Ishikawa (cell line): ENCODE measurements at regions not wholly inside any gene's neighbourhood (a gene's known extent, or its start where the extent isn't known, plus 50 kb on each side); places are given as distances from the start of the nearest gene placed in this dataset.

Source experiments
- CEBPB ChIP-seq: IDR thresholded peaks from 2 replicates; pipeline ENCODE4 v1.6.1; 2012
- CREB1 ChIP-seq: IDR thresholded peaks from 2 replicates; pipeline ENCODE4 v1.6.1; 2012; ENCODE audit warnings: low read depth
- EGR1 ChIP-seq: IDR thresholded peaks from 2 replicates; pipeline ENCODE4 v1.6.1; 2012
- EP300 ChIP-seq: IDR thresholded peaks from 2 replicates; pipeline ENCODE4 v1.6.1; 2012; ENCODE audit warnings: borderline replicate concordance
- FOXM1 ChIP-seq: IDR thresholded peaks from 2 replicates; pipeline ENCODE4 v1.6.1; 2012; ENCODE audit warnings: low read depth, borderline replicate concordance
- NFIC ChIP-seq: IDR thresholded peaks from 2 replicates; pipeline ENCODE4 v1.6.1; 2012
- RAD21 ChIP-seq: IDR thresholded peaks from 2 replicates; pipeline ENCODE4 v1.6.1; 2012; ENCODE audit warnings: low read depth
- TAF1 ChIP-seq: IDR thresholded peaks from 2 replicates; pipeline ENCODE4 v1.6.1; 2012; ENCODE audit warnings: low read depth, mild to moderate bottlenecking
- TCF12 ChIP-seq: IDR thresholded peaks from 2 replicates; pipeline ENCODE4 v1.6.1; 2012; ENCODE audit warnings: low read depth
- TEAD4 ChIP-seq: IDR thresholded peaks from 2 replicates; pipeline ENCODE4 v1.6.1; 2012
- YY1 ChIP-seq: IDR thresholded peaks from 2 replicates; pipeline ENCODE4 v1.6.1; 2012; ENCODE audit warnings: low read depth
- ZBTB7A ChIP-seq: IDR thresholded peaks from 2 replicates; pipeline ENCODE4 v1.6.1; 2012; ENCODE audit warnings: low read depth
- TF ChIP-seq, protein P1 (sequence below): IDR thresholded peaks from 2 replicates; pipeline ENCODE4 v1.6.1; 2012; ENCODE audit warnings: low read depth, mild to moderate bottlenecking
- TF ChIP-seq, protein P2 (sequence below): IDR thresholded peaks from 2 replicates; pipeline ENCODE4 v1.6.1; 2012
- TF ChIP-seq, protein P3 (sequence below): IDR thresholded peaks from 2 replicates; pipeline ENCODE4 v1.6.1; 2012

DNA sequence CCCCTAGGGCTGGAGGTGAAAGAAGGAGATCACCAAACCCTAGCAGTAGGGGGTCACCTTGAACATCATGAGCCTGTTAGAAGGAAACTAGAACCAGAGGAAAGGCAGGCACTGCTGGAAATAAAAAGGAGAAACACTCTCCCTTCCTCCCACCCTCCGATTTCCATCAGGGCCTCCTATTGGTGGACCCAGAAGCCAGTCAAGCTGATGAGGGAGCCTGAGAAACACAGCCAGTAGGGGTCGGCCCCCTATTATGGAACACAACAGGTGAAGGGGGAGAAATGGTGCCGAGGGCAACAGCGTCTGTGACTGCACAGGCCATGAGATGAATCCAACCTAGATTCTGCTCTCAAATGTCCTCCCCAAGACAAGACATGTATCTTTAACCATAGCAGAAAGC is 156.1 kb upstream of the LRFN2 start:
- no peak for TF ChIP-seq RAD21
- TF ChIP-seq FOXM1 = no peak

DNA sequence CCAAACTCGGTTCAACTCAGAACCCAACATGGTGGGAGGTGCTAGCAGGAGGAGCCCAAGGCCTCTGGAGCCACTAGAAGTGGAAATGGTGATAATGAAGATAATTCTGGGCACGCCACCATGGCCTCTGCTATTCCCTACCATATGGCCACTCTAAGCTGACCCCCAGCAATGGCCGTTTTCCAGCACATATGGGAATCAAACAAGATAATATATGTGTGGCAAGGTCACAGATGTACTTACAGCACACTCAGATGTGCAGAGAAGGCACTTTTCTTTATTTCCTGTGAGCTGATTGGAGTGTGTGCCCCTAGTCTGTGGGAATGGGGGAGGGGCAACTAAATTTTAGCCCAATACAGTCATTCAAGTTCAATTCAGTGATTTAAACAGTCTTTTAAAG is 153.4 kb upstream of the LRFN2 start:
- no peak for TF ChIP-seq RAD21
- TF ChIP-seq EGR1 = no peak
- TF ChIP-seq TCF12 = no peak
- TF ChIP-seq, protein P1, sequence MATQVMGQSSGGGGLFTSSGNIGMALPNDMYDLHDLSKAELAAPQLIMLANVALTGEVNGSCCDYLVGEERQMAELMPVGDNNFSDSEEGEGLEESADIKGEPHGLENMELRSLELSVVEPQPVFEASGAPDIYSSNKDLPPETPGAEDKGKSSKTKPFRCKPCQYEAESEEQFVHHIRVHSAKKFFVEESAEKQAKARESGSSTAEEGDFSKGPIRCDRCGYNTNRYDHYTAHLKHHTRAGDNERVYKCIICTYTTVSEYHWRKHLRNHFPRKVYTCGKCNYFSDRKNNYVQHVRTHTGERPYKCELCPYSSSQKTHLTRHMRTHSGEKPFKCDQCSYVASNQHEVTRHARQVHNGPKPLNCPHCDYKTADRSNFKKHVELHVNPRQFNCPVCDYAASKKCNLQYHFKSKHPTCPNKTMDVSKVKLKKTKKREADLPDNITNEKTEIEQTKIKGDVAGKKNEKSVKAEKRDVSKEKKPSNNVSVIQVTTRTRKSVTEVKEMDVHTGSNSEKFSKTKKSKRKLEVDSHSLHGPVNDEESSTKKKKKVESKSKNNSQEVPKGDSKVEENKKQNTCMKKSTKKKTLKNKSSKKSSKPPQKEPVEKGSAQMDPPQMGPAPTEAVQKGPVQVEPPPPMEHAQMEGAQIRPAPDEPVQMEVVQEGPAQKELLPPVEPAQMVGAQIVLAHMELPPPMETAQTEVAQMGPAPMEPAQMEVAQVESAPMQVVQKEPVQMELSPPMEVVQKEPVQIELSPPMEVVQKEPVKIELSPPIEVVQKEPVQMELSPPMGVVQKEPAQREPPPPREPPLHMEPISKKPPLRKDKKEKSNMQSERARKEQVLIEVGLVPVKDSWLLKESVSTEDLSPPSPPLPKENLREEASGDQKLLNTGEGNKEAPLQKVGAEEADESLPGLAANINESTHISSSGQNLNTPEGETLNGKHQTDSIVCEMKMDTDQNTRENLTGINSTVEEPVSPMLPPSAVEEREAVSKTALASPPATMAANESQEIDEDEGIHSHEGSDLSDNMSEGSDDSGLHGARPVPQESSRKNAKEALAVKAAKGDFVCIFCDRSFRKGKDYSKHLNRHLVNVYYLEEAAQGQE = no peak
- TF ChIP-seq YY1 = no peak
- no peak for TF ChIP-seq TAF1
- TF ChIP-seq CEBPB = no peak
- no peak for TF ChIP-seq ZBTB7A
- TF ChIP-seq NFIC = no peak
- no peak for TF ChIP-seq FOXM1
- no peak for TF ChIP-seq CREB1
- no peak for TF ChIP-seq EP300
- TF ChIP-seq, protein P2, sequence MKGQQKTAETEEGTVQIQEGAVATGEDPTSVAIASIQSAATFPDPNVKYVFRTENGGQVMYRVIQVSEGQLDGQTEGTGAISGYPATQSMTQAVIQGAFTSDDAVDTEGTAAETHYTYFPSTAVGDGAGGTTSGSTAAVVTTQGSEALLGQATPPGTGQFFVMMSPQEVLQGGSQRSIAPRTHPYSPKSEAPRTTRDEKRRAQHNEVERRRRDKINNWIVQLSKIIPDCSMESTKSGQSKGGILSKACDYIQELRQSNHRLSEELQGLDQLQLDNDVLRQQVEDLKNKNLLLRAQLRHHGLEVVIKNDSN = no peak
- no peak for TF ChIP-seq TEAD4
- TF ChIP-seq, protein P3, sequence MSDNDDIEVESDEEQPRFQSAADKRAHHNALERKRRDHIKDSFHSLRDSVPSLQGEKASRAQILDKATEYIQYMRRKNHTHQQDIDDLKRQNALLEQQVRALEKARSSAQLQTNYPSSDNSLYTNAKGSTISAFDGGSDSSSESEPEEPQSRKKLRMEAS = no peak

DNA sequence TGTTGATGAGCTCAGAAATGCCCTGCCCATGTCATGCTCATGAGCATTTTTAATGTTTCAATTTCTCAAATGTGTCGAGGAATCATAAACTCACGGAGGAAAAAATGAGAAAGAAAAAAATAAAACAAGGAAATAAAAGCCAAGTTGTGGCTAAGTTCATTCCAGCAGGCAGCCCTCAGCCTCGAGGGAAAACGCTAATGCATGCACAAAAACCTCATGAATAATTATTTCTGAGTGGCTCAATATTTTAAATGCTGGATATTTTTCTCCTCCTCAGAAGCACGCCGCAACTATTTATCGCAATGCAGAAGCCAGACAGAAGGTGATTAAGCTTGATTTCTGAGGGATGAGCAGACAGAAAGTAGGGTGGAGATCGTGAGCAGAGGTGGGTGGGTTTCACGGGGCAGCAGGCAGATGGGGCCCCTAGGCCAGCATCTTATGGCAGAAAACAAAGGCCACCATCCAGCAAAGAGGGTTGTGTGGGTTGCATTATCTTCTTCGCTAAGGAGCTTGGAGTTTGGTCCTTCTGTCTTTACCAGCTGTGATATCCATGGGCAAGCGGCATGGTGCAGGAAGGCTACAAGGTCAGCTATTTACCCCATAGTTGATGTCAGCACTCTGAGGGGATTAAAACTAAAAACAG is 151.5 kb upstream of the LRFN2 start:
- TF ChIP-seq FOXM1 (no peak), TCF12 (no peak), EGR1 (no peak), CEBPB (no peak), YY1 (no peak), EP300 (no peak), RAD21 (no peak), CREB1 (no peak), TEAD4 (no peak), ZBTB7A (no peak), NFIC (no peak), TAF1 (no peak)
- TF ChIP-seq, protein P3 = no peak
- TF ChIP-seq, protein P2 = no peak
- TF ChIP-seq, protein P1 = no peak

DNA sequence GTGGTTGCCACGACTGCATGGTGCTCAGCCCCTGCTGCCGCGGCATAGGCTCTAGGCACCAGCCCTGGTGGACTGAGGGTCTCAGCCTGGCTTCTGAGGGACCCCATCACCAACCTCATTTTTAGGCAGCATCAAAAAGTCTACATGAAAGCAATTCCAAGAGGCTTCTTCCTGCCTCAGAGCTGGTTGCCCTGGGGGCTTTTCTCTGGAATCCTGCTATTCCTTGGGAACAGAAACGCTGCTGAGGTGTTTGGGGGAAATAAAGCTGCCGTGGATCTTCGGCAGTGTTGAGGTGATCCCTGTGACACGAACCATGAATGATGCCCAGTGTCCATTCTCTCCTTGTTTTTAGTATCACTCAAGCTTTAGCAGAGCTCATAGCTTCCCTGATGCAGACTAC is 148.4 kb upstream of the LRFN2 start:
- TF ChIP-seq RAD21 = no peak
- no peak for TF ChIP-seq CEBPB
- no peak for TF ChIP-seq EP300
- TF ChIP-seq, protein P1 = no peak
- TF ChIP-seq ZBTB7A = no peak
- TF ChIP-seq YY1 = no peak
- TF ChIP-seq NFIC = no peak
- no peak for TF ChIP-seq EGR1
- no peak for TF ChIP-seq FOXM1
- no peak for TF ChIP-seq CREB1
- TF ChIP-seq TEAD4 = no peak
